Body of pancreas (tissue), 4 donors: ENCODE measurements at regions not wholly inside any gene's neighbourhood (a gene's known extent, or its start where the extent isn't known, plus 50 kb on each side); places are given as distances from the start of the nearest gene placed in this dataset.

Experiments used
- CTCF ChIP-seq, 7 experiments: fragments of 450-650 bp in 4 of 7; fragments of 200-600 bp in 3 of 7; sonication (generic) in 3 of 7; IDR thresholded peaks; one replicate each; pipeline ENCODE4 v1.5.1; 2016 to 2019; ENCODE audit warnings: antibody characterized with exemption in 7 of 7
- POLR2A ChIP-seq, 3 donors: fragments of 450-650 bp; IDR thresholded peaks; one replicate each; pipeline ENCODE4 v1.6.1; 2016; ENCODE audit warnings: antibody characterized with exemption in 3 of 3, mild to moderate bottlenecking in 2 of 3

GRCh38 chr13:112227031-112227430, 149.1 kb upstream of the SPACA7 start:
- TF ChIP-seq CTCF (IDR thresholded peaks at IDR 0.05) = no peak
- TF ChIP-seq POLR2A (IDR thresholded peaks at IDR 0.05) = no peak
